GM12878 (cell line): ENCODE measurements at regions not wholly inside any gene's neighbourhood (a gene's known extent, or its start where the extent isn't known, plus 50 kb on each side); places are given as distances from the start of the nearest gene placed in this dataset.

Experiments used
- ATAC-seq: fragments of 200-7000 bp; cut with Tn5 transposase; 3 replicates; pipeline ENCODE4 v1.9.1; 2020; ENCODE audit warnings: mild to moderate bottlenecking, moderate library complexity
- BruUV-seq: library from RNA; stranded (reverse); fragments of 400-500 nt; replicated peaks from 2 replicates; lab custom pipeline; 2021; lab: Mats Ljungman, UMichigan
- CTCF ChIA-PET: fragments of 300-600 bp; sonication (Branson Sonifier 250); formaldehyde crosslinking; extraction: SDS; loops from one replicate; lab custom pipeline; 2021; ENCODE audit warnings: inconsistent platforms; lab: Yijun Ruan, JAX
- POLR2A ChIA-PET: fragments of 350-600 bp; formaldehyde crosslinking; extraction: SDS; loops from one replicate; lab custom pipeline; 2021; ENCODE audit warnings: inconsistent platforms; lab: Charles Lee
- RAD21 ChIA-PET: fragments of 300-600 bp; sonication (Branson Sonifier 250); formaldehyde crosslinking; loops from one replicate; lab custom pipeline; 2023; ENCODE audit warnings: antibody characterized with exemption; ENCODE audit not compliant: unreplicated experiment; lab: Charles Lee
- SMC1A ChIA-PET: fragments of 300-600 bp; sonication (Branson Sonifier 250); formaldehyde crosslinking; loops from one replicate; lab custom pipeline; 2023; ENCODE audit not compliant: unreplicated experiment, uncharacterized antibody; lab: Charles Lee
- DNase-seq: peaks from one replicate; pipeline ENCODE4 v3.0.0-alpha.2; 2011; ENCODE audit warnings: low read depth, low spot score
- FAIRE-seq: peaks from 3 replicates; lab custom pipeline; 2011; peaks lifted over from hg19 to GRCh38; lab: Jason Lieb, UNC
- H2AFZ ChIP-seq: 2 replicates; pipeline ENCODE4 v1.6.0; 2011; ENCODE audit warnings: low read depth, low read length, control low read depth; ENCODE audit not compliant: control insufficient read depth
- H3K27ac ChIP-seq: 2 replicates; pipeline ENCODE4 v1.5.1; 2011; ENCODE audit warnings: control low read depth; ENCODE audit not compliant: control insufficient read depth, insufficient read depth
- H3K27me3 ChIP-seq, 2 experiments: replicated peaks in 1 of 2; 2 replicates each; pipeline versions ENCODE4 v1.6.0 to v1.6.1; 2011; ENCODE audit warnings: low read length in 1 of 2; ENCODE audit not compliant: control insufficient read depth in 2 of 2, insufficient read depth in 2 of 2
- H3K36me3 ChIP-seq, 2 experiments: 2 replicates each; pipeline ENCODE4 v1.5.1; 2011; ENCODE audit warnings: low read length in 1 of 2; ENCODE audit not compliant: control insufficient read depth in 2 of 2, insufficient read depth in 2 of 2
- H3K4me1 ChIP-seq: 2 replicates; pipeline ENCODE4 v1.6.1; 2011; ENCODE audit warnings: mild to moderate bottlenecking, low read length, moderate library complexity, mixed read lengths; ENCODE audit not compliant: control insufficient read depth, insufficient read depth
- H3K4me2 ChIP-seq: 2 replicates; pipeline ENCODE4 v1.6.0; 2011; ENCODE audit warnings: control low read depth; ENCODE audit not compliant: control insufficient read depth, insufficient read depth
- H3K4me3 ChIP-seq: fragments of 200-600 bp; sonication (generic); 2 replicates; pipeline ENCODE4 v1.5.1; 2016
- H3K79me2 ChIP-seq: 2 replicates; pipeline ENCODE4 v1.6.0; 2011; ENCODE audit warnings: low read length; ENCODE audit not compliant: control insufficient read depth, insufficient read depth
- H3K9ac ChIP-seq: 2 replicates; pipeline ENCODE4 v1.8.0; 2011; ENCODE audit warnings: low read length, control low read depth, mixed read lengths; ENCODE audit not compliant: control insufficient read depth, insufficient read depth
- H3K9me3 ChIP-seq: replicated peaks from 3 replicates; pipeline ENCODE4 v1.5.1; 2011; ENCODE audit warnings: mild to moderate bottlenecking, low read length; ENCODE audit not compliant: control insufficient read depth, insufficient read depth
- H4K20me1 ChIP-seq: 2 replicates; pipeline ENCODE4 v1.6.0; 2011; ENCODE audit not compliant: control insufficient read depth, insufficient read depth
- ATF2 ChIP-seq: IDR thresholded peaks from 2 replicates; pipeline ENCODE4 v1.6.1; 2012; ENCODE audit warnings: low read length, inconsistent platforms
- BRCA1 ChIP-seq: IDR thresholded peaks from 2 replicates; pipeline ENCODE4 v1.6.1; 2011; ENCODE audit warnings: low read depth, low read length, improper control_type of control experiment
- IKZF2 ChIP-seq, 2 experiments: fragments of 450-650 bp; IDR thresholded peaks; 2 replicates each; pipeline ENCODE4 v1.6.1; 2017; ENCODE audit warnings: mild to moderate bottlenecking in 2 of 2, moderate library complexity in 2 of 2
- IRF4 ChIP-seq: IDR thresholded peaks from 2 replicates; pipeline ENCODE4 v1.6.1; 2011; ENCODE audit warnings: low read depth, low read length
- KDM1A ChIP-seq: fragments of 200-600 bp; sonication (generic); IDR thresholded peaks from 2 replicates; pipeline ENCODE4 v1.6.1; 2016; ENCODE audit warnings: borderline replicate concordance
- NR2C1 ChIP-seq: fragments of 450-650 bp; IDR thresholded peaks from 2 replicates; pipeline ENCODE4 v1.6.1; 2017; ENCODE audit warnings: antibody characterized with exemption, mild to moderate bottlenecking, moderate library complexity
- NR2C2 ChIP-seq: IDR thresholded peaks from 2 replicates; pipeline ENCODE4 v1.6.1; 2011; ENCODE audit warnings: borderline replicate concordance, low read depth; ENCODE audit not compliant: control insufficient read depth, insufficient read length
- PAX5 ChIP-seq: IDR thresholded peaks from 2 replicates; pipeline ENCODE4 v1.6.1; 2011; ENCODE audit warnings: low read depth, low read length, borderline replicate concordance
- PBX3 ChIP-seq: IDR thresholded peaks from 2 replicates; pipeline ENCODE4 v1.6.1; 2011; ENCODE audit warnings: mild to moderate bottlenecking, low read depth, low read length, moderate library complexity; ENCODE audit not compliant: insufficient replicate concordance
- TCF3 ChIP-seq: IDR thresholded peaks from 2 replicates; pipeline ENCODE4 v1.6.1; 2012; ENCODE audit warnings: low read depth, mild to moderate bottlenecking, low read length, borderline replicate concordance; ENCODE audit not compliant: insufficient read depth
- ZBTB33 ChIP-seq: fragments of 450-650 bp; IDR thresholded peaks from 2 replicates; pipeline ENCODE4 v1.6.1; 2017; ENCODE audit warnings: mild to moderate bottlenecking
- ZNF384 ChIP-seq: IDR thresholded peaks from 2 replicates; pipeline ENCODE4 v1.6.1; 2012; ENCODE audit warnings: low read depth, mild to moderate bottlenecking, low read length, improper control_type of control experiment, borderline replicate concordance
- ZSCAN29 ChIP-seq: fragments of 450-650 bp; IDR thresholded peaks from 2 replicates; pipeline ENCODE4 v1.6.1; 2017; ENCODE audit warnings: mild to moderate bottlenecking, moderate library complexity
- WGBS: methylation state at CpG from one replicate; pipeline ENCODE4 v1.1.6; 2016; ENCODE audit warnings: low lambda C conversion rate; ENCODE audit not compliant: insufficient replicate concordance, insufficient coverage; ENCODE audit errors: missing lambda C conversion rate; 5-methylcytosine and 5-hydroxymethylcytosine counted together
- in situ Hi-C: fragments of 300-500 bp; cut with MboI; formaldehyde crosslinking; loops from 9 replicates; pipeline ENCODE4 v1.14.3; 2018; ENCODE audit warnings: mixed read lengths
- intact Hi-C: fragments of 100-400 bp; cut with micrococcal nuclease; formaldehyde crosslinking; loops from one replicate; pipeline ENCODE4 v1.14.2; 2022; ENCODE audit not compliant: unreplicated experiment

- Histone ChIP-seq H3K9me3 (peaks cover 6% of the 10 kb centered on the region; the same call in 2 of the 3 replicates), H3K79me2 (no peaks in the 10 kb centered on the region), H2AFZ (no peak overlapping the region), H3K4me2 (no peak overlapping the region), H3K27ac (no peak overlapping the region), H4K20me1 (no peaks in the 10 kb centered on the region), H3K4me1 (no peaks in the 10 kb centered on the region), H3K4me3 (no peak overlapping the region), H3K9ac (no peak overlapping the region), H3K27me3 (peaks cover 5 to 8% of the 10 kb centered on the region in 2 experiments; a peak in 3 of 4 replicates), H3K36me3 (no peaks in the 10 kb centered on the region)
- in situ Hi-C loops: no loop called here
- no TSS peak for BruUV-seq
- intact Hi-C loops: no loop called here
- WGBS: 45% methylated on average over 10 of the region's 10 CpGs
- ATAC-seq: no peak
- DNase-seq: no peak
- SMC1A ChIA-PET: interaction anchor here (1.4 kb wide), 1 partner anchor 12 kb away, joined by 3 read pairs; no protein-coding TSS in a partner anchor
- CTCF ChIA-PET: interaction anchor here (0.9 to 2.2 kb wide), 4 partner anchors 7 to 14 kb away, joined by 3 to 9 read pairs (median 8); no protein-coding TSS in a partner anchor
- RAD21 ChIA-PET: interaction anchor here (1.5 kb wide), 1 partner anchor 9 kb away, joined by 6 read pairs; no protein-coding TSS in a partner anchor
- POLR2A ChIA-PET: no interaction called here
- FAIRE-seq: no peak
- TF ChIP-seq PAX5 (no peak), IRF4 (no peak), ZSCAN29 (no peak), ATF2 (no peak), NR2C2 (no peak), TCF3 (no peak), KDM1A (no peak), IKZF2 (IDR thresholded peaks at IDR 0.05) (no peak), NR2C1 (no peak), ZBTB33 (no peak), PBX3 (no peak), ZNF384 (no peak), BRCA1 (no peak)
Measured at GRCh38 chr6:14058029-14058695, 59.4 kb upstream of the CD83 start.
